Smooth muscle cell (in vitro differentiated cells): ENCODE measurements at regions not wholly inside any gene's neighbourhood (a gene's known extent, or its start where the extent isn't known, plus 50 kb on each side); places are given as distances from the start of the nearest gene placed in this dataset.

ENCODE experiments used
- DNase-seq: peaks from one replicate; lab custom pipeline; 2025; ENCODE audit not compliant: unreplicated experiment; lab: John Stamatoyannopoulos, UW
- H2AFZ ChIP-seq: fragments of 200-600 bp; sonication (generic); 2 replicates; pipeline ENCODE4 v1.6.0; 2016; ENCODE audit warnings: antibody characterized with exemption, low read depth, mild to moderate bottlenecking
- H3F3A ChIP-seq: fragments of 200-600 bp; sonication (generic); 2 replicates; pipeline ENCODE4 v1.6.0; 2017; ENCODE audit warnings: antibody characterized with exemption, low read depth
- H3K27ac ChIP-seq: fragments of 200-600 bp; sonication (generic); 2 replicates; pipeline ENCODE4 v1.5.1; 2016; ENCODE audit warnings: low read depth, mild to moderate bottlenecking
- H3K27me3 ChIP-seq: fragments of 200-600 bp; sonication (generic); 2 replicates; pipeline ENCODE4 v1.6.1; 2016; ENCODE audit warnings: low read depth, mild to moderate bottlenecking
- H3K36me3 ChIP-seq: fragments of 200-600 bp; sonication (generic); 2 replicates; pipeline ENCODE4 v1.5.1; 2016; ENCODE audit warnings: low read depth
- H3K4me1 ChIP-seq: fragments of 200-600 bp; sonication (generic); 2 replicates; pipeline ENCODE4 v1.5.1; 2016; ENCODE audit warnings: low read depth
- H3K4me2 ChIP-seq: fragments of 200-600 bp; sonication (generic); 2 replicates; pipeline ENCODE4 v1.6.0; 2016; ENCODE audit warnings: mild to moderate bottlenecking
- H3K4me3 ChIP-seq: fragments of 200-600 bp; sonication (generic); 2 replicates; pipeline ENCODE4 v1.5.1; 2016; ENCODE audit warnings: mild to moderate bottlenecking
- H3K79me2 ChIP-seq: fragments of 200-600 bp; sonication (generic); 2 replicates; pipeline ENCODE4 v1.6.0; 2016; ENCODE audit warnings: low read depth, mild to moderate bottlenecking
- H3K9ac ChIP-seq: fragments of 200-600 bp; sonication (generic); 2 replicates; pipeline ENCODE4 v1.6.0; 2016; ENCODE audit warnings: low read depth
- H3K9me3 ChIP-seq: fragments of 200-600 bp; sonication (generic); replicated peaks from 2 replicates; pipeline ENCODE4 v1.5.1; 2016; ENCODE audit warnings: low read depth
- H4K20me1 ChIP-seq: fragments of 200-600 bp; sonication (generic); 2 replicates; pipeline ENCODE4 v1.6.0; 2016; ENCODE audit warnings: low read depth
- WGBS: methylation state at CpG from one replicate; pipeline ENCODE4 v1.1.7; 2016; ENCODE audit warnings: low lambda C conversion rate; 5-methylcytosine and 5-hydroxymethylcytosine counted together
- TF ChIP-seq, protein P1 (sequence below): fragments of 200-600 bp; sonication (generic); IDR thresholded peaks from 2 replicates; pipeline ENCODE4 v1.5.1; 2017; ENCODE audit warnings: borderline replicate concordance, mild to moderate bottlenecking, antibody characterized with exemption; ENCODE audit not compliant: insufficient read depth, poor library complexity, severe bottlenecking

GRCh38 chr15:62431008-62431797 is 266.1 kb upstream of the C2CD4B start:
- TF ChIP-seq, protein P1, sequence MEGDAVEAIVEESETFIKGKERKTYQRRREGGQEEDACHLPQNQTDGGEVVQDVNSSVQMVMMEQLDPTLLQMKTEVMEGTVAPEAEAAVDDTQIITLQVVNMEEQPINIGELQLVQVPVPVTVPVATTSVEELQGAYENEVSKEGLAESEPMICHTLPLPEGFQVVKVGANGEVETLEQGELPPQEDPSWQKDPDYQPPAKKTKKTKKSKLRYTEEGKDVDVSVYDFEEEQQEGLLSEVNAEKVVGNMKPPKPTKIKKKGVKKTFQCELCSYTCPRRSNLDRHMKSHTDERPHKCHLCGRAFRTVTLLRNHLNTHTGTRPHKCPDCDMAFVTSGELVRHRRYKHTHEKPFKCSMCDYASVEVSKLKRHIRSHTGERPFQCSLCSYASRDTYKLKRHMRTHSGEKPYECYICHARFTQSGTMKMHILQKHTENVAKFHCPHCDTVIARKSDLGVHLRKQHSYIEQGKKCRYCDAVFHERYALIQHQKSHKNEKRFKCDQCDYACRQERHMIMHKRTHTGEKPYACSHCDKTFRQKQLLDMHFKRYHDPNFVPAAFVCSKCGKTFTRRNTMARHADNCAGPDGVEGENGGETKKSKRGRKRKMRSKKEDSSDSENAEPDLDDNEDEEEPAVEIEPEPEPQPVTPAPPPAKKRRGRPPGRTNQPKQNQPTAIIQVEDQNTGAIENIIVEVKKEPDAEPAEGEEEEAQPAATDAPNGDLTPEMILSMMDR, result no peak
- Histone ChIP-seq H2AFZ (no peak overlapping the region), H3K4me1 (no peaks in the 10 kb centered on the region), H3K4me3 (no peak overlapping the region), H3F3A (peaks cover 3% of the 10 kb centered on the region), H4K20me1 (no peaks in the 10 kb centered on the region), H3K9me3 (no peaks in the 10 kb centered on the region), H3K27me3 (no peaks in the 10 kb centered on the region), H3K4me2 (no peak overlapping the region), H3K79me2 (peaks cover 26% of the 10 kb centered on the region), H3K36me3 (no peaks in the 10 kb centered on the region), H3K9ac (no peak overlapping the region), H3K27ac (no peak overlapping the region)
- 95% methylated on average over 6 of the region's 6 CpGs for WGBS
- no peak for DNase-seq

GRCh38 chr15:62431817-62432216 is 266.7 kb upstream of the C2CD4B start:
- WGBS, result 91% methylated on average over 5 of the region's 5 CpGs
- H3K79me2 ChIP-seq, result peaks cover 30% of the 10 kb centered on the region
- TF ChIP-seq, protein P1, result no peak

GRCh38 chr15:62432702-62433398 is 267.8 kb upstream of the C2CD4B start:
- no peaks in the 10 kb centered on the region for H3K36me3 ChIP-seq
- peaks cover 3% of the 10 kb centered on the region for H3F3A ChIP-seq
- no peak overlapping the region for H2AFZ ChIP-seq
- H4K20me1 ChIP-seq, result peaks cover 3% of the 10 kb centered on the region
- H3K4me1 ChIP-seq, result no peaks in the 10 kb centered on the region
- no peak overlapping the region for H3K4me2 ChIP-seq
- no peaks in the 10 kb centered on the region for H3K27me3 ChIP-seq
- 77% methylated on average over 5 of the region's 5 CpGs for WGBS
- DNase-seq, result no peak
- H3K4me3 ChIP-seq, result no peak overlapping the region
- TF ChIP-seq, protein P1, result no peak
- no peaks in the 10 kb centered on the region for H3K9me3 ChIP-seq
- H3K9ac ChIP-seq, result no peak overlapping the region
- peaks cover 30% of the 10 kb centered on the region for H3K79me2 ChIP-seq
- H3K27ac ChIP-seq, result no peak overlapping the region

More at GRCh38 chr15:62431817-62432216, 266.7 kb upstream of the C2CD4B start:
- no peak overlapping the region for H3K9ac ChIP-seq
- H3K4me3 ChIP-seq, result no peak overlapping the region
- H3K36me3 ChIP-seq, result no peaks in the 10 kb centered on the region
- no peaks in the 10 kb centered on the region for H3K27me3 ChIP-seq
- no peak for DNase-seq
- no peak overlapping the region for H3K4me2 ChIP-seq
- no peak overlapping the region for H2AFZ ChIP-seq
- no peaks in the 10 kb centered on the region for H3K4me1 ChIP-seq
- no peaks in the 10 kb centered on the region for H3K9me3 ChIP-seq
- H3F3A ChIP-seq, result peaks cover 3% of the 10 kb centered on the region
- H4K20me1 ChIP-seq, result no peaks in the 10 kb centered on the region
- no peak overlapping the region for H3K27ac ChIP-seq
